Myocyte (in vitro differentiated cells): ENCODE measurements at regions not wholly inside any gene's neighbourhood (a gene's known extent, or its start where the extent isn't known, plus 50 kb on each side); places are given as distances from the start of the nearest gene placed in this dataset.

ENCODE experiments used
- DNase-seq: peaks from one replicate; pipeline ENCODE4 v3.0.0-alpha.2; 2012; ENCODE audit warnings: low read depth

DNA sequence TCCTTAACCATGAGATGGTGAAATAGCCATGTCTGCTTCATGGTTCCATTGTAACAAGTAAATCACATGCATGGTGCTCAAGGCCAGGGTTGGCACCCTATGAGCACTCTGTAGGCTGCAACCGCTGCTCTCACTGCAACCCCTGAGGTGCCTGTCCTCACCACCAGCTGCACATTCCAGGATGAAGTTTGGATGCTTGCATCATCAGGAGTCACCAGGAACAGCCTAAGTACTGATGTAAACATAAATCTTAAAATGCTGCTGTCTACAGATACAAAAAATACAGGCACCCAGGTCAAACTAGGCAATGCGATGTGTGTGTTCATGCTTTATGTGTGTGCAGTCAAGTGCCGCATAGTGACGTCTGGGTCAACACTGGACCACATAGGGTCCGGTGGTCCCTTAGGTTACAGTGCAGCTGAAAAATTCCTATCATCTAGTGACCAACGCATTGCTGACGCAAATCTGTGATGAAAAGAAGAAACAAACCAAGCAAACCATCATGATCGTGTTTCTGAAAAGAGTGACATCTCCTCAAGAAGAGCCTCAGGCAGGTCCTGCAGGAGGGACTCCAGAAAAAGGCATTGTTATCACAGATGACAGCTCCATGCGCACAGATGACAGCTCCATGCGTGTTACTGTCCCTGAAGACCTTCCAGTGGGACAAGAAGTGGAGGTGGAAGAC is 234.8 kb downstream of the AUH start:
- DNase-seq: no peak

DNA sequence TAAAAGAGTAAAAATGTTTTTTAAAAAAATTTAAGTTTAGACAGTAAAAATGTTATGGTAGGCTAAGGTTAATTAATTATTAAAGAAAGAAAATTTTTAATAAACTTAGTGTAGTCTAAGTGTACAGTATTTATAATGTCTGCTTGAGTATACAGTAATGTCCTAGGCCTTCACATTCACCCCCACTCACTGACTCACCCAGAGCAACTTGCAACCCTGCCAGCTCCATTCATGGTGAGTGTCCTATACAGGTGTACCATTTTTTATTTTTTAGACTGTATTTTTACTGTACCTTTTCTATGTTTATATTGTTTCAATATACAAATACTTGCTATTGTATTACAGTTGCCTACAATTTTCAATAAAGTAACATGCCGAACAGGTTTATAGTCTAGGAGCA is 234.1 kb downstream of the AUH start:
- DNase-seq: no peak

DNA sequence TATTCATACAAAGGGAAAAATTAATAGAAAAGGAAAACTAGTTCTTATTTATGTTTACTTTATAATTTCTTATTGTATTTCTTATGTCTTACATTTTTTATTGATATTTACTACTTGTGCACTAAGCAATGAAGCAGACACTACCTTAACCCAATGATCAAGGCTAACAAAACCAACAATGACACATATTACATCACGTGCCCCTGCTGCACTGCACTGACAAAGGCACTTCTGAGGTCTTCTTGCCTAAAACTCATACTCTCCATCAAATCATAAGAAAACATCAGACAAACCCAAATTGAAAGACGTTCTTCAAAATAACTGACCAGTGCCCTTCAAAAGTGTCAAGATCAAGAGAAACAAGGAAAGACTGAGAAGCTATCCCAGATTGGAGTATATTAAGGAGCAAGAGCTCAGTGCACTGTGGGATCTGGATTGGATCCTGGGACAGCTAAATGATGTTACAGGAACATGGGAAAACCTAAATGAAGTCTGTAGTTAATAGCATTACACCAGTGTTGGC is 230.9 kb downstream of the AUH start:
- DNase-seq: no peak

GRCh38 chr9:91131433-91131839 is 230.3 kb downstream of the AUH start:
- peak; percentile 72 for DNase-seq

DNA sequence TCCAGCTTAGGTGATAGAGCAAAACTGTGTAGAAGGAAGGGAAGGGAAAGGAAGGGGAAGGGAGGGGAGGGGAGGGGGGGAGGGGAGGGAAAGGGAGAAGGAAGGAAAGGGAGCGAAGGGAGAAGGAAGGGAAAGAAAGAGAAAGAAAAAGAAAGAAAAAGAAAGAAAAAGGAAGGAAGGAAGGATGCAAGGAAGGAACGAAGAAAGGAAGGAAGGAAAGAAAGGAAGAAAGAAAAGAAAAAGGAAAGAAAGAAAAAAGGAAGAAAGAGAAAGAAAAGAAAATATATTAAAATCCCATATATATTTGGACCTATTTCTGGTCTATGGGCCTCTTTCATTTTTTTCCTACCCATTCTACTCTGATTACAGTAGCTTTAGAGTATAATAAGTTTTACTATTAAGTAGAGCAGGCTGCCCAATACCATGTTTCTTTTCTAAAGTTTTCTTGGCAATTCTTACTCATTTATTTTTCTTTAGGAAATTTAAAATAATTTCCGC is 229.1 kb downstream of the AUH start:
- no peak for DNase-seq

GRCh38 chr9:91134608-91135007 is 227.1 kb downstream of the AUH start:
- DNase-seq: no peak

- no peak for DNase-seq
These were observed 224.3 kb downstream of the AUH start for GRCh38 chr9:91137391-91137790.

GRCh38 chr9:91138760-91139159 is 223.0 kb downstream of the AUH start:
- DNase-seq: no peak

GRCh38 chr9:91141407-91141965 is 220.2 kb downstream of the AUH start:
- DNase-seq: no peak

DNA sequence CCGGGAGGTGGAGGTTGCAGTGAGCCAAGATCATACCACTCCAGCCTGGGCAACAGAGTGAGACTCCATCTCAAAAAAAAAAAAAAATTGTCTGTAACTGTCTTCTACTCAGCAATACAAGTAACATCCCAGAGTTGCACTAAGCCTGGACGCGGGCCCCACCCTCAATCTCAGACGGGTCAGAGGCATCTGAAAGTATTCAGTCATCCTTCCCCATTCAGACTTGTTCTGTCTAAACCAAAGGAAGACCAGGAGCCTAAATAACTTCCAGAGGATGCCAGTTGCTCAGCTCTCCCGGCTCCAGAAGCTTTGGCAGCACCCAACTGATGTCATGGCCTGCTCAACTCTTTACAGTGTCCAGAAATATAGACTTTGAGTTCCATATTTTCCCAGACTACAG is 218.6 kb downstream of the AUH start:
- DNase-seq: no peak

DNA sequence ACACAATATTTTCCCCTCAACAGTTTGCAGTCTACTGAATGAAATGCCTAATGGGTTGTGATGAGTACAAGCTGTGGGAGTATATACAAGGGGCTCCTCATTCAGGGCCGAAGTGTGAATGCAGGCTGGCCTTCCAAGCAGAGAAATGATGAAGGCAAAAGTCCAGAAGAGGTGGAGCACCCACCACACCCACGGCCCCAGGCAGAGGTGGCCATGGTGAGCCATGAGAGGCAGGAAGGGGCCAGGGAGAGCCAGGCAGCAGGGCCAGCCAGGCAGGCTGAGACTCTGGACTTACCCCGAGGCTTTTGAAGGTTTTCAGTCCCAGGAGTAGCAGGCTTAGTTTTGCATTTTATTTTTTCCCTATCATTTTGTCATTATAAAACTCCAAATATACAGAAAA is 218.1 kb downstream of the AUH start:
- DNase-seq: no peak

DNA sequence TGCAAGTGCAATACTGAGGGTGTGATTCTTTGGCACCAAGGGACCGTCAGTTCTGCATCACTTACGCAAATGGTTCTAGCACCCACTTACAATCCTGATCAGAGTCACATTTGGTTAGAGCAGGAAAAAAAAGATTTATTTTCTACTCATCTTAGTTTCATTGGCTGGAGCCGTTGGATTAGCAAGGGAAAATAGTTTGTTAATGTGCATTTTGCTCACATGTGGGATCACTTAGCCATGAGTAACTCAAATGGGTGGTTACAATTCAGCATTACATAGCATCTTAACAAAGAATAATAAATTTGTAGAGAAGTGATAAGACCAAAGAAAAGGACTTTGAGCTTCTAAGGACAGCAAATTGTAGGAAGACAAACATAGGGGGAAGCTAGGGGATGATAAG is 216.9 kb downstream of the AUH start:
- DNase-seq: no peak

GRCh38 chr9:91145496-91145895 is 216.2 kb downstream of the AUH start:
- no peak for DNase-seq

DNA sequence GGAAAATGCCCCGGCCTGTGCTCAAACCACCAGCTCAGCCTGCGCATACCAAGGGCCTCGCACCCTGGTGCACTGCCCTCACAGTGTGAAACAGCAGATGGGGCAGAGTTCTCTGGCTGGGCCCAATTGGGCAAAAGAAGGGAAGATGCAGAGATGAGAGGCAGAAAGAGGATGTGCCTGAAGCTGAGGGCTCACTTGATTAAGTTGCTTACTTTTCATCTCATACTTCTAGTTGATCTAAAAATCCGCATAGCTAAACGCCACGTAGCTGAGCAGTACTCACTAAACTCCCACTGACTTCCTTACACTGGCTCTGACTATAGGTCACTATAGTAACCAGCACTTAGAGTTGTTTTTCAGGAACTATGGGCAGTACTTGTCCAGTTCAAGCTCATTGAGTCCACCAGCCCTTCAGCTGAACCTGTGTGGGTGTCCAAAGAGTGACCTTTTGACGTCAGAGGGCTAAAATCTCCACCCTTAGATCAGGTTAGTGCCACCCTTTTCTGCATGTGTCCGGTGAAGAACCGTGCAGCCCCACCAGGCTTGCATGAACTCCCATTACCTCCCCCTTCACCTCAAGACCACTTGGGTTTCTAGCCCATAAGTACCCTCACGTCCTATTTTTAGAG is 215.2 kb downstream of the AUH start:
- DNase-seq: no peak

GRCh38 chr9:91147079-91147708 is 214.5 kb downstream of the AUH start:
- DNase-seq: no peak

GRCh38 chr9:91148306-91148705 is 213.4 kb downstream of the AUH start:
- no peak for DNase-seq

DNA sequence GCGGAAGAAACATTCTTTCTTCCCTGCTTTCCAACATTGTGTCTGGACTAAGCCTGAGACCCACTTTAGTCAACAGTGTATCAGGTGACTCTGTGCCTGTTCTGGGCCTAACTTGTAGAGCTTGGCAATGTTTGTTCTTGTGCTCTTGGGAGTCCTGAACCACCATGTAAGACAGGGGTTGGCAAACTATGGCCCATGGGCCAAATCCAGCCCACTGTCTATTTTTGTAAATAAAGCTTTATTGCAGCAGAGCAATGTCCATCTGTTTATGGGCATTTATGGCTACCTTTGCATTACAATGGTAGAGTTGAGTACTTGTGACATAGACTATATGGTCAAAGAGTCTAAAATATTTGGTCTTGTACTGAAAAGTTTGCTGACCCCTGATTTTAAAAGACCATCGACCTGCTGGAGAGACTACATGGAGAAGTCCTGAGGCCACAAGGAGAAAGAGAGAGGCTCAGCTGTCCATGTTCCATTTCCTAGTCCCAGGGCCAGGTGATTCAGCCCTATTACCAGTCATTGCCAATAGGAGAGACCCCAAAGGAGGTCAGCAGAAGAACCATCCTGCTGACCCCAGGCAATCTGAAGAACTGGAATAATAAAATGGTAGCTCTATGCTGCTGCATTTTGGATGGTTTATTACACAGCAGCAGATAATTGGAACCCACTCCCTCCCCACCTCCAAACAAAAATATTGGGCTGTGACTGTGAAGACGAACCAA is 211.3 kb downstream of the AUH start:
- DNase-seq: no peak

DNA sequence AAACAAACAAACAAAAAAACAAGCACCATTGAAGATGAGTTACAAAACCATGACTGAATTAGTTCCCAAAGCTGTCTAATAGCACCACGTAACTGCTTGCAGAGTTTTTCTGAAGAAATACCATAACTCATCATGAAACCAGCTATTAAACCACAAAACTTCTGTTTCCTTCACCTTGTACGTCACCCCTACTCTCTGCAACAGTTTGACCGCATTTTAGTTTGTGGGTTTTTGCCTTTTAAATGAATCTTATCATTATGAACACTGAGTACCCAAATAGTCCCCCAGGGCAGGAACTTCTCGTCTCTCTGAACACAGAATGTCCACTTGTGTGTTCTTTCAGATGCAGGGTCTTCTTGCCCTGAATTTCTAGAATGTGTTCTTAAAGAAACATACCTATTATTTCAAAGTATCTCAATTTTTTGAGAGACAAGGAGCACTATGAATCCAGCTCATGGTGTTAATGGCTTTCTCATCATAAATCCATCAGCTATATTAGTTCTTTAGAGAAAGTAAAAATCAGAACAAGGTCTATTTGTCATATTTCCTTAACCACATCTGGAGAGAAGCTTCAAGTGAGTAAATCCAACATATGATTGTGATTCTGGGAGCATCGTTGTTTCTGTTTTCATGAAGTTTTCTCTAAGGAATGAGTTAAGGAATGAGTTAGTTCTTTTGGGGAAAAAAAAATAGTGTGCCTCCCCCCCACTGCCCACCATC is 210.6 kb downstream of the AUH start:
- DNase-seq: peak; percentile 56

- DNase-seq: no peak
These were observed 210.0 kb downstream of the AUH start for GRCh38 chr9:91151718-91152095.

DNA sequence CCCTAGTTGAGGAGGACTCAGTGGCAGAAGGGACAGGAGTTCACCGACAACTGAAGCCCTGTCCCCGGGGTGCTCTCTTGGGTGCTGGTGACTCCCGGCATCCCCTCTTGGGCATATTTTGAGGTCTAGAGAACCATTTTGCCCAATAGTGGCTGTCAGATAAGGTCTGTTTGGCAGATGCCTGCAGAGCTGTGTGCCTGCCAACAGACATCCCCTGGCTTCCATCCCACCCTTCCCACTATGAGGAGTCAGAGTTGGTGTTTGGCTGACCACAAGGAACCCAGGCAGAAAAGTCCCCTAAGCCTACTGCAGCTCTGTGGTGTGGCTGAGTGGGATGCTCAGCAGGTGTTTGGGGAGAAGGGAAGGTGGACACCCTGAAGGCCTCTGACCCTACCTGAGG is 207.0 kb downstream of the AUH start:
- peak; percentile 80 for DNase-seq

DNA sequence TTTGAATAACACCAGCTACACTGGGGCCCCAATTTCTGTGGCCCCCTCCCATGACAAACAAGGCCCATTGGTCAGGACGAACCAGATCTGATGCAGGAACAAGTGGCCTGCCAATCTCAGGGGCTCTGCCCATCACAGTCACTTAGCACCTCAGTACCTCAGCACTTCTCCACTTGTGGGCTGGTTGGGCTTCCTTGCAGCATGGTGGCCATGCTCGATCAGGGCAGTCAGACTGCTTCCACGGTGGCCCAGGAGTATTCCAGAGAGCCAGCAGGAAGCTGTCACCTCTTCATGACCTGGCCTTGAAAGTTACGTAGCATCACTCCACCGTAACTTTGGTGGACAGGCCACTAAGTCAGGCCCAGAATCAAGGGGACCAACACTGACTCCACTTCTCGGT is 206.5 kb downstream of the AUH start:
- DNase-seq: no peak
